Fibroblast of mammary gland (primary cell): ENCODE measurements at regions not wholly inside any gene's neighbourhood (a gene's known extent, or its start where the extent isn't known, plus 50 kb on each side); places are given as distances from the start of the nearest gene placed in this dataset.

Source experiments
- DNase-seq: peaks from one replicate; pipeline ENCODE4 v3.0.0-alpha.2; 2010; ENCODE audit warnings: low read depth
- H3K4me3 ChIP-seq: 2 replicates; pipeline ENCODE4 v1.5.1; 2011; ENCODE audit warnings: low read depth, mild to moderate bottlenecking, low read length, moderate library complexity; ENCODE audit not compliant: control insufficient read depth
- TF ChIP-seq, protein P1 (sequence below): conservative IDR thresholded peaks from 2 replicates; pipeline ENCODE4 v1.5.1; 2011; ENCODE audit warnings: low read depth, low read length, inconsistent platforms; ENCODE audit not compliant: control insufficient read depth, insufficient read depth

DNA sequence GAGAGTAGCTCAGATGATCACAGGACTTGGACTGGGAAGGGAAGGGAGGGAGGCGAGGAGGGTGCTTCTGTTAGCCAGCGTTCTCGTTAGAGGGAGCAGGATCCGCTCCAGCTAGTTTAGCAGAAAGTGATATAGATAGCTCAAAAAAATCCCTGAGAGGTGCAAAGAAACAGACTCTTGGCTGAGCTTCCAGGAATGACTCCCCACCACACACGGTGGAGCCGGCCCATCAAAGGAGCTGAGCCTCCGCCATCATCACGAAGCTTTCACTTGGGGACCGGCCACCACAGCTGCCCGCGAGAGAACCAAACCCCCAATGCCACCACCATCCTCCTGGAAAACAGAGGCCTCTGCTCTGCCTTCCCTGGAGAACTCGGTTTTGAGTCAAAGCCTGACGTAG is 124.6 kb upstream of the BCL2L14 start:
- H3K4me3 ChIP-seq = no peak overlapping the region
- TF ChIP-seq, protein P1, sequence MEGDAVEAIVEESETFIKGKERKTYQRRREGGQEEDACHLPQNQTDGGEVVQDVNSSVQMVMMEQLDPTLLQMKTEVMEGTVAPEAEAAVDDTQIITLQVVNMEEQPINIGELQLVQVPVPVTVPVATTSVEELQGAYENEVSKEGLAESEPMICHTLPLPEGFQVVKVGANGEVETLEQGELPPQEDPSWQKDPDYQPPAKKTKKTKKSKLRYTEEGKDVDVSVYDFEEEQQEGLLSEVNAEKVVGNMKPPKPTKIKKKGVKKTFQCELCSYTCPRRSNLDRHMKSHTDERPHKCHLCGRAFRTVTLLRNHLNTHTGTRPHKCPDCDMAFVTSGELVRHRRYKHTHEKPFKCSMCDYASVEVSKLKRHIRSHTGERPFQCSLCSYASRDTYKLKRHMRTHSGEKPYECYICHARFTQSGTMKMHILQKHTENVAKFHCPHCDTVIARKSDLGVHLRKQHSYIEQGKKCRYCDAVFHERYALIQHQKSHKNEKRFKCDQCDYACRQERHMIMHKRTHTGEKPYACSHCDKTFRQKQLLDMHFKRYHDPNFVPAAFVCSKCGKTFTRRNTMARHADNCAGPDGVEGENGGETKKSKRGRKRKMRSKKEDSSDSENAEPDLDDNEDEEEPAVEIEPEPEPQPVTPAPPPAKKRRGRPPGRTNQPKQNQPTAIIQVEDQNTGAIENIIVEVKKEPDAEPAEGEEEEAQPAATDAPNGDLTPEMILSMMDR = no peak
- DNase-seq = no peak

DNA sequence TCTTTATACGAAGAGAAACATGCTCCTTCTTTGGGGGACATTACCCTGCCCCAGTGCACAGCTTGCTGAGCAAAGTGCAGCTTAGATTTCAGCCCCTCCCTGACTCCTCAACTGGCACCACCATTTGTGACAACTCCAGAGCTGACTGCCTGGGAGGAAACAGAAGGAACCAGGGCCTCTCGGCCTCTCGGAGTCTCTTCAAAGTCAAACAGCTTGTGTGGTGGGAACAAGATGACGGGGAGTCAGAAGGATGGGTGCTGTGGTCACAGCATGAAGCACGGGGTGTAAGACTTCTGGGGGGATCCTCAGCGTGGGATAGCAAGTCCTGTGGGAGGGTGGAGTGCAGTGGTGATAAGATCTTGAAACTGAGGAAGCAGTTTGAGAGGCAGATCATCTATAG is 123.5 kb upstream of the BCL2L14 start:
- TF ChIP-seq, protein P1 = no peak
- no peak overlapping the region for H3K4me3 ChIP-seq
- no peak for DNase-seq

DNA sequence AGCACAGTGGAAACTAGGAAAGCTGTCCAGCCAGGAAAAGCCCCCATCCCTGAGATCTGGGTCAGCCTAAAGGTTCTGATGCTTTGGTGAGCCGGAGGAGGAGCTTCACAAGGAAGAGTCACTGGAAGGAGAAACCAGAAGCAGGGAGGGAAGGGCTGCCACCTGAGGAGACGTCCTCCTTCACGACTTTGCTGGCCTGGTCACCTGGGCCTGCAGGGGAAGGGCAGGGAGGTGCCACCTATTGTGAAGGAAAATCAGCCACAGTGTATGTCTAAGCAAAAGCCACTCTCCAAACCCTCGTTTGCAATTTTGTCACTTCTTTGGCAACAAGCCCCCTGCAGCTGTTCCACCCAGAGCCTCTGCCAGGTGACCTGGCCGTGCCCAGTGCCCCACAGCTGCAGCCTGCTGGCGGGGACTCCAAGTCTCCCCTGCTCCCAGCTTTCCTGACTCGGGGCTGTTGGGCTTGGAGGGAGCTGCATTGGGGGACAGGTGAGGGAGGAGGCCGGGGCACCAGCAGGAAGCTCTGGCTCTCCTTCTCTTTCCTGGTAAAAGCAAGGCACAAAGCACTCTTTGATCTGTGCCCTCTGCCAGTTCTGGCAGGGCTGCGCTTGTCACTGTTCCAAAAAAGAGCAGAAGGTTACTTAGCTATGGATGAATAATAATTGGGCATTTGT is 120.9 kb upstream of the BCL2L14 start:
- DNase-seq = no peak
- TF ChIP-seq, protein P1 = no peak
- no peak overlapping the region for H3K4me3 ChIP-seq

DNA sequence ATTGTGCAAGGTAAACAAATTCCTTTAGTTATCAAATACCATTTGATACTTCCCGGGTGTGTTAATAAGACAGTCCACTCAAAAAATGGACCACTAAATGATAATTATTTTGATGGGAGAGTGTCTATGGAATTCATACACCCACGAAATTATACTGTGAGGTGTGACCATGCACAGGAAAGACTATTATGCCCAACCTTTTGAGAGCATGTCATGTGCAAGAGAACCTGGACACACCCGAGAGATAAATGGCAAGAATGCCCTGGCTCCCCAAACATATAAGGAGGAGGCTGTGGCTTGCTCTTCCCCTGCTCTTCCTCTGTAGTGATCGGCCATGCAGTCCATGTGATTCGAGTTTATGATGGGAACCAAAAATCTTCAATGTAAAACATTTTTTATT is 119.5 kb upstream of the BCL2L14 start:
- H3K4me3 ChIP-seq = no peak overlapping the region
- no peak for DNase-seq
- TF ChIP-seq, protein P1 = no peak

DNA sequence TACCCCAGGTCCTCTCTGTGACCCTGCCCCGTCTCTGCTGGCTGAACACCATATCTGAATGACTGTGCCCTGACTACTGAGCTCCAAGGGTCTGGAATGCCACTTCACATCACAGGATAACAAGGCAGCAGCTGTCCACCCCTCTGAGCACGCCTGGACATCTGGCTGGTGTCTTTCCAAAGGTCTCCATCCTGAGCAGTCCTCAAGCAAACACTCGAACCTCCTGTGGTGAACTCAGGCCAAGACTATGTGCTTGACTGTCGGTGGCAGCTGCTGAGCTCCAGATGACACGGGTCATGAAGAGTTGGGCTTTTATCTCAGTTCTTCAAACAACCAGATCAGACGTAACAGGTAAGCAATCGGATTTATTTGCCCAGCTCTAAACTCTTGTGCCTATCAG is 117.2 kb upstream of the BCL2L14 start:
- H3K4me3 ChIP-seq = no peak overlapping the region
- no peak for DNase-seq
- TF ChIP-seq, protein P1 = no peak

DNA sequence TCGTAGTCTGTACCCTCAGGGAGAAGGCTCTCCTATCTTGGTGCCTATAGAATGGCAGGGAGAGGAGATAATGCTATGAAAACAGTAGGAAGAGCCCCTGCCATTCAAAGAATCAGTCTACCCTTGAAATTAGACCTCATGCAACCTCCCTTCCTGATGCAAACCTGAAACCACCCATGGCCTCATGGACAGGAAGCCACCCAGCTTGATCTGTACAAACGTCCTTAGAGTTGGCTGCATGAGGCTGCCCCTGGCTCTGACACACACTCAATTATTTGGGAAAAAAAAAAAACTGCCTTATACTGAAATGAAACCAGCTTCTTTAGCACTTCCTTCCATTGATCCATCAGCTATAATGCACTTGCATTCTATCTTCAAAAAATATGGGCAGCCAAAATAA is 116.6 kb upstream of the BCL2L14 start:
- no peak overlapping the region for H3K4me3 ChIP-seq
- no peak for DNase-seq
- TF ChIP-seq, protein P1 = no peak
